ENCODE measurements at regions not wholly inside any gene's neighbourhood (a gene's known extent, or its start where the extent isn't known, plus 50 kb on each side); places are given as distances from the start of the nearest gene placed in this dataset.
"Not testable (repeated sequence)": the region's sequence is repeated elsewhere in the genome, so short reads cannot be mapped to it uniquely, and the experiment has no call there.

GRCh38 chr14:35947983-35948382 is 121.8 kb downstream of the BRMS1L start:
- not testable (repeated sequence) for DNase-seq (ENCODE audit: low read depth in 1 of 2, low spot score in 1 of 2)

GRCh38 chr14:35944847-35945246 is 118.7 kb downstream of the BRMS1L start:
- peak in 1 of 2 donors; percentile 1 for DNase-seq (ENCODE audit: low read depth in 1 of 2, low spot score in 1 of 2)

- no peak for DNase-seq (ENCODE audit: low read depth in 1 of 2, low spot score in 1 of 2)
Observed at GRCh38 chr14:35940291-35940690, 114.2 kb downstream of the BRMS1L start.

GRCh38 chr14:35938770-35939169 is 112.6 kb downstream of the BRMS1L start:
- DNase-seq (ENCODE audit: low read depth in 1 of 2, low spot score in 1 of 2) = no peak

- no peak for DNase-seq (ENCODE audit: low read depth in 1 of 2, low spot score in 1 of 2)
Observed at GRCh38 chr14:35934499-35934898, 108.4 kb downstream of the BRMS1L start.

DNA sequence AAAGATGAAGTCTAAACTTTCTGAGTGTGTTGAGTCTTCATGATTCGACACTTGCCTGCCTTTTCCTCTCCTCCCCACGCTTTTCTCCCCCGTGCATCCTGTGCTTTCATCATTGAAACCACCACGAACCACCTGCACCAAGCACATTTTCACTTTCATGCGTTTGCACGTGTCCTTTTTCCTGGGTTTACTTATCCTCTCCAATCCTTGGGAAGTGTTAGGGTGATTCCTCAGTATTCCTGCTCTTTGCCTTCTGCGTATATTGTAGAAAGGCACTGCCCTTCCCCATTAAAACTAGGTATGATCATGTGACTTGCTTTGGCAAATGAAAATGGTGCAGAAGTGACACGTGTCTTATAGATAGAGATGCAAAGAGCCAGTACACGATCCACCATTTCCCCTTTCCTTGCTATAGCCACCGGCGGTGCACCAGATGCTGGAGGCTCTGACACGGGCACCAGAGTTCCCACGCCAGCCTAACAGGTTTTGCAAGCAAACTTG is 106.6 kb downstream of the BRMS1L start:
- DNase-seq (ENCODE audit: low read depth in 1 of 2, low spot score in 1 of 2) = no peak

- no peak for DNase-seq (ENCODE audit: low read depth in 1 of 2, low spot score in 1 of 2)
Observed at GRCh38 chr14:35932136-35932535, 106.0 kb downstream of the BRMS1L start.

GRCh38 chr14:35931346-35931745 is 105.2 kb downstream of the BRMS1L start:
- DNase-seq (ENCODE audit: low read depth in 1 of 2, low spot score in 1 of 2) = no peak

DNA sequence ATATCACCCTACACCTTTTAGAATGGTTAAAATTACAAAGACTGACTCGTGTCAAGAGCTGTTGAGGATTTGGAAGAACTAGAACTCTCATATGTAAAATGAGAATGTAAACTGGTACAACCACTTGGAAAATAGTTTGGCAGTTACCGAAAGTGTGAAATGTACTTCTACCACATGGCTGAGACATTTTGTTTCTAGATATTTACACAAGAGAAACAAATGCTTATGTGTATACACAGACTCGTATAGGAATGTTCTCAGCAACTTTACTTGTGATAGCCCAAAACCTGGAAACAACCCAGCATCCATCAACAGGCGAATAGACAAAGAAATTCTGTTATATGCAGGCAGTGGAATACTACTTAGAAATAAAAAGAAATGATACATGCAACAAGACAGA is 103.0 kb downstream of the BRMS1L start:
- no peak for DNase-seq (ENCODE audit: low read depth in 1 of 2, low spot score in 1 of 2)

- no peak for DNase-seq (ENCODE audit: low read depth in 1 of 2, low spot score in 1 of 2)
Observed at GRCh38 chr14:35927727-35928126, 101.6 kb downstream of the BRMS1L start.

DNA sequence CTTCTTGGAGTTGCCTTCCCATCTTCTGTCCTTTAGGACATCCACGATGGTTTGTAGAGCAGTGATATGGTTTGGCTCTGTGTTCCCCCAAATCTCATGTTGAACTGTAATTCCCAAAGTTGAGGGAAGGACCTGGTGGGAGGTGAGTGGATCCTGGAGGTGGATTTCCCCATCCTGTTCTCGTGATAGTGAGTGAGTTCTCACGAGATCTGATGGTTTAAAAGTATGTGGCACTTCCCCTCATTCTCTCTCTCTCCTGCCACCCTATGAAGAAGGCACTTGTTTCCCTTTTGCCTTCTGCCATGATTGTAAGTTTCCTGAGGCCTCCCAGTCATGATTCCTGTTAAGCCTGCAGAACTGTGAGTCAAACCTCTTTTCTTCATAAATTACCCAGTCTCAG is 99.2 kb downstream of the BRMS1L start:
- DNase-seq (ENCODE audit: low read depth in 1 of 2, low spot score in 1 of 2) = no peak

DNA sequence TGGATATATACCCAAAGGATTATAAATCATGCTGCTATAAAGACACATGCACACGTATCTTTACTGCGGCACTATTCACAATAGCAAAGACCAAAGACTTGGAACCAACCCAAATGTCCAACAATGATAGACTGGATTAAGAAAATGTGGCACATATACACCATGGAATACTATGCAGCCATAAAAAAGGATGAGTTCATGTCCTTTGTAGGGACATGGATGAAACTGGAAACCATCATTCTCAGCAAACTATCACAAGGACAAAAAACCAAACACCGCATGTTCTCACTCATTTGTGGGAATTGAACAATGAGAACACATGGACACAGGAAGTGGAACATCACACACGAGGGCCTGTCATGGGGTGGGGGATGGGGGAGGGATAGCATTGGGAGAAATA is 96.5 kb downstream of the BRMS1L start:
- DNase-seq (ENCODE audit: low read depth in 1 of 2, low spot score in 1 of 2) = not testable (repeated sequence)

DNA sequence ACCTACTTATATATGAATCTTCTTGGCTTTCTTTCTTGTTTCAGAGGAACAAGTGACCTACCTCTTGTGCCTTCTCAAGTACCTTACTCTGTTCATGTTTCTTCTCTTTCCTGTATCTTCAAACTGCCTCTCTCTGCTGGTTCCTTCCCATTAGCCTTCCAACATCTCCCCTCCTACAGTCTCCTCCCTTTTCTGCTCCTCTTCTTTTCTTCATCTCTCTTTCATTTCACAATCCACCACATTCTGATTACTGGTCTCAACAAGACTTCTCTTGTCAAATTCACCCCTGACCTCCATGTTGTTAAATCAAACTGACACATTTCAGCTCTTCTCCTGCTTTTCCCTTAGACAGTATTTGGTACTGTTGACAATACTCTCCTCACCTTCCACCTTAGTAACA is 95.6 kb downstream of the BRMS1L start:
- DNase-seq (ENCODE audit: low read depth in 1 of 2, low spot score in 1 of 2) = no peak
